GM18867 (cell line): ENCODE measurements at regions not wholly inside any gene's neighbourhood (a gene's known extent, or its start where the extent isn't known, plus 50 kb on each side); places are given as distances from the start of the nearest gene placed in this dataset.
A peak's percentile ranks its signal among the peaks of the same experiment; 100 is the strongest.
"Not testable (repeated sequence)": the region's sequence is repeated elsewhere in the genome, so short reads cannot be mapped to it uniquely, and the experiment has no call there.

Experiments
- ATAC-seq: cut with Tn5 transposase; IDR thresholded peaks from one replicate; pipeline ENCODE4 v1.9.1; 2021; ENCODE audit warnings: mild to moderate bottlenecking, moderate library complexity; ENCODE audit not compliant: unreplicated experiment

DNA sequence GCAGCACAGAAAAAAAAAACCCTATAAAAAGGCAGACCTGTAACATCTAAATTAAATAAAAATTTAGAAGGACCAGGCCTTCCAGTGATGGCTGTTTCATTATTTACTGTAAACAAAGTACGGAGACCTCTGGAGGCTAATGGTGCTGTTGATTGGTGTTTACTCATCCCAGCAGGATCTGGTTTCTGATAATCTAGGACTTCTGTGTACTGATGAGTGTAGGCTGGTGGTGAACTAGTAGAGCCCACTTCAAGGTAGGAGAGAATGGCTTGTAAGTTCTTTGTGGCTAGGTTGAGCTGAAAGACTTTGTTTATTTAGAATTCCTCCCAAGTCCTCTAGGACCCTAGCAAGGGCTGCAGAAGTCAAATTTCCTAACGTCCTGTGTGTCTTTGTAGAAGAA is 398.1 kb upstream of the PITX2 start:
- ATAC-seq = no peak

DNA sequence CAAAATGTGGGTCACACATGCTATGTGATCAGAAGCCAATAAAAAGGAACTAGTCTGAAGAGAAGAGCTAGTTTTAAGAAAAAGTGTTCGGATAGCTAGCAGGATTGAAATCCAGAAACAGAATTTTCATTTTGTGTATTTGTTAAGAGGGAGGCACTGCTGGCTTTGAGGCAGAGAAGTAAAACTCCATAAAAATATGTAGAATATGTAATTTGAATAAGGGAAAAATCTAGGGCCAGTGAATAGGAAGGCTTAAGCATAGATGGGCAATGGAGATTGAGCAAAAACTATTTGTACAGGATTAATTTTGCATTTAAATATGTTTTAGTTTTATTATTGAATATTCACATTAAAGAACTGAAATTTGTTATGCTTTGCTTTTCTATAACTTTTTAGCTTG is 399.9 kb upstream of the PITX2 start:
- ATAC-seq = no peak

- ATAC-seq = no peak
Measured at GRCh38 chr4:111027526-111027925, 404.6 kb upstream of the PITX2 start.

- no peak for ATAC-seq
Measured at GRCh38 chr4:111028795-111029194, 405.9 kb upstream of the PITX2 start.

DNA sequence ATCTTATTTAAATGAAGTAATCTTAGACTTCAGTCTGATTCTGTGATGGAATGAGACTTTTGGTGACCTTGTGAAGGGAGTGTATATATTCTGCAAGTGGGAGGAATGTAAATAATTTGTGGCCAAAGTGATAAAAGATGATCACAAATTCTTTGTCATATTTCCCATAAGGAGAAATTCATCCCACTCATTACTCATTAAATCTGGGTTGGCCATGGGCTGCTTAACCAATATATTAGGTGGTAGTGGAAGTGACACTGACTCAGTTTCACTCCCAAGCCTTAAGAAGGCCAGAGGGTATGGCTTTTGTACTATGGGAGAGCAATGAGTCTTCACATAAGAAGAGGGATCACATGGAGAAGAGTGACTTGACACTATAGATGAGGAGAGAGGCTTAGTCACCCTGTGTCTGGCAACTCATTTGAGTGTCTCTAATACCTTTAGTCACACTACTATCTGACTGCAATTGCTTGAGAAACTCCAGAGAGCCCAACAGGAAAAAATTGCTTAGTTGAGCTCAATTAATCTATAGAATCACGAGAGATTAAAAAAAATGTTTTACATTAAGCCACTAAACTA is 408.2 kb upstream of the PITX2 start:
- ATAC-seq = no peak

DNA sequence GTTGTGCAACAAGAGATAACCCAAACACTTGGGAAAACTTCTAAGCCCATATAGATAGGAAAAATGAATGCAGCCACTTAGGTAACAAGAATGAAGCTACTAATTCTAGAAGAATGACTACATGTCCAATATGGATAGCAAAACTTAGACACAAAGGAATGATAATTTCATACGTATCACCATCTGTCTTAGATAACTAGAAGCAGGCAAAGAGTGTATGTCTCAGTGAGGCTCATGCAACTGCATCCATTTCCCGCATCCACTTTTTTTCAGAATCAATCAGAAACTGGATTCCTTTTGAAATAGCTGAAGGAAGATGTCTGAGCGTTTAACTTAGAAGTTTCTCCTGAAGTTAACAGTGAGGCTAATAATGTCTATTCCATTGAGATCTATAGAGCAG is 408.7 kb upstream of the PITX2 start:
- ATAC-seq = no peak

- no peak for ATAC-seq
Measured at GRCh38 chr4:111037591-111038360, 414.9 kb upstream of the PITX2 start.

DNA sequence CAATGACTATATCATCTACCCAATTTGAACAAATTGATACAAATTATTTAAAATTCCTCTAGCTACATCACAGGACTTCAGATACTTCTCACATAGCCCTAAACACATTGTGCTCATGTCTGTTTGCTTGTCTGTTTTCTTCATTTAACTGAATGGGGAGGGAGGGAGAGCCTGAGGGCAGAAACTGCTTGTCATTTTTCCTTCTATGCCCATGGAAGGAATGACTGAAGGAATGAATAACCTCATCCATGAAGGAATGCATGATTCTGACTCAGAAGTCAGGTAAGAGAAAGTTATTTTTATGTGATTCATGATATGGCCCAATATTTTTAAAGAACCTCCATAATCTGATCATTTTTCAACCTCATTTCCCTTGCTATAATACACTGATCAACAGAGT is 418.0 kb upstream of the PITX2 start:
- no peak for ATAC-seq

DNA sequence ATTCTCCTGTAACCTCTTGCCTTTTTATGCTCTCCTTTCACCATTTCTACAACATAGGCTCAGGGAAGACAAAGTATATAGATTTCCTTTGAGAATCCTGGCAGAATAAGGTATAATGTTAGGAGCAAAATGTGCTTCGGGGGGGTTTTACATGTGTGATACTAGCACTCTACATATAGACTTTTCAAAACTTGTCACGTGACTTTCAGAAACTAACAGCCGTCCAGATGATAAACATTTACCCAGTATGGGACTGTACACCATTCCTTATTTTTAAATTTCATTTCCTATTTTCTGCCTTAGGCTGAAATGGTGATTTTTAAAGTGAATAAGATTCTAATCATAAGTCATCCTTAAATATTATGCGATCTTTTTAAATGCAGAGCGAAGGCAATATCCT is 420.4 kb upstream of the PITX2 start:
- no peak for ATAC-seq

GRCh38 chr4:111045992-111046391 is 423.1 kb upstream of the PITX2 start:
- ATAC-seq = no peak

DNA sequence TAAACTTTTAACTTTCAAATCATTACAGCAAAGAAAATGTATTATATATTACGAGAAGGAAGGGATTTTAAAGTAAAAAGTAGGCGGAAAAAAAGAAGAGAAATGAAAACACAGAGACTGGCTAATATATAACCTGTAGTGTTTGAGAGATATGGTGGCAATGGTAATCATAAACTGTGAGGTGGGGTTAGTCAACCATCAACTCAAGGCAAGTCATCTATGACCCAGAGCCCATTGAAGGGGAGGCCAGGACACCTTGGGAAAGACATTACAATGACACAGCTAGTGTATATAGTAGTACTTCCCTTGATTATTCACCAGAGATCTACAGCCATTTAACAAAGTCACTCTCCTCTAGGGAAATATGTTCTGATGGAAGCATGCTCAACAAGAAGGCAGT is 423.9 kb upstream of the PITX2 start:
- no peak for ATAC-seq

- ATAC-seq = no peak
Measured at GRCh38 chr4:111048316-111048715, 425.4 kb upstream of the PITX2 start.

- ATAC-seq = peak; percentile 65
Measured at GRCh38 chr4:111064342-111064993, 441.6 kb upstream of the PITX2 start.

DNA sequence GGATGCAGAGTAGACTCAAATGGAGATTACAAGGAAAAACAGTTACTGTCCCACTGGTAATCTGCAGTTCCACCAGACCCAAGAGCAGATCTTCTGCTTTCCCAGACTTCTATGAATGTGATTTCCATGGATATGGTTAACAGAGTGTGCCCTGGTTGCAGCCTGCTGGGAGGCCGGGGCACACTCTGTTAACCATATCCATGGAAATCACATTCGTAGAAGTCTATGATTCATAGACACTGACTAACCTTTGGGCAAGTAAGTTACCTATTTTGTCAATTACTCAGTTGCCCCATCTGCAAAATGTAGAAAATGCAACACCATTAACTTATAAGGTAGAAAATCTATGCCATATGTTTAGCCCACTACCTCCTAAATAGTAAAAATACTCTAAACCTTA is 443.1 kb upstream of the PITX2 start:
- ATAC-seq = no peak

DNA sequence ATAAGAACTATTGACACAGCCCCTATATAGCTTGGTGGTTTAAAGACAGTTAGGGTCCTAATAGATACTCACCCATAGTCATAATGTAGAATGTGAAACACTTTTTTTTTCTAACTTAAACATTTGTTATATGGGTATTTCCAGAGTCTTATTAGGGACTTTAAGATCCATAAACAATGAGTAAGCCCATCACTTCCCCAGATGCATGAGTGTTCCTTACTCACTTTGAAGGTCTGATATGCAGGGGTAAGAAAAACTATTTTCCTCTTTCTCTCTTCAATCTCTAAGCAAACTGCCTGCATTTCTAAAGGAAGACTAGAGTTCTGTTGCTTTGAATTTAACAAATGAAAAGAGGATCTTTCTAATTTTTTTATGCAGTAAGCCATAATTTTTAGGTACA is 443.6 kb upstream of the PITX2 start:
- no peak for ATAC-seq

GRCh38 chr4:111066887-111067286 is 444.0 kb upstream of the PITX2 start:
- ATAC-seq = no peak

GRCh38 chr4:111068883-111069282 is 446.0 kb upstream of the PITX2 start:
- ATAC-seq = no peak

DNA sequence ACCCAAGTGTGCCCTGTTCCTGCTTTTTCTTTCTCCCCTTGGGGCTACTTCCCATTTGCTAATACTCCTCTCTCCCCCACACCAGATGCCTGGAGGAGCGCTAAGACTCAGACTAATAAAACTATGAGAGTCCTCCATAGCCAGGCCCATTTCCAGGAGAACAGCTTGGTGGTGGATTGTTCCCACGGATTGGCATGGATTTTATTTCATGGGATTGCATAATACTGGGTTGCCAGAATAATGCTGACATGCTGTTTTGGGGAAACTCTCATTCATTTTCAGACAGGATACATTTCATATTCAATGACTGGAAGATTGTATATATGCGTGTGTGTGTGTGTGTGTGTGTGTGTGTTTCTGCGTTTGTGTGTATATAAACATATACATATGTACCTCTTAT is 447.5 kb upstream of the PITX2 start:
- ATAC-seq = no peak

DNA sequence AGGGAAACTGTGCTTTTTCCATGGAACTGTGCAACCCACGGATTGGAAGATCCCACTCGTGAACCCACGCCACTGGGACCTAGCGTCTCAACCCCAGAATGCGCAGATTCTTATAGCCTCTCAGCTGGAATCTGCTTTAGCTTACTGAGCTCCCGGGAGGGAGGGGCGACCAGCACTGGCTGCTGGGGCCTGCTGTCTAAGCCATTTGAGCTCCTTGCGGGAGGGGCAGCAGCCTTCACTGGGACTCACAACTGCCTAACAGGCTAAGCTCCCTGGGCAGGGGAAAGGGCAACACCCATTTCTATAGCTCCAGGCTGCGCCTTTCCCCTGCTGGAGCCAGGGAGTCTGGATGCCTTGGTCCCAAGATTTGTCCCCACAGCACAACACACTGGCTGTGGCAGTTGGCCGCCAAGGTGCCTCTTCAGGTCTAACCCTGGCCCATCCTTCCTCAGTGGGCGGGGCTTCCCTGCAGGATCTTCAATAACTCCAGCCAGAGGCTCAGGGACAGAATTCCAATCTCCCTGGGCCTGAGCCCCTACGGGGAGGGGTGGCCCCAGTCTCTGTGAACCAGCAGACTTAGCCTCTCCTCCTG is 451.7 kb upstream of the PITX2 start:
- ATAC-seq = no peak

GRCh38 chr4:111076299-111076698 is 453.4 kb upstream of the PITX2 start:
- ATAC-seq = not testable (repeated sequence)

GRCh38 chr4:111108153-111108552 is 485.3 kb upstream of the PITX2 start:
- no peak for ATAC-seq

GRCh38 chr4:111113591-111113990 is 490.7 kb upstream of the PITX2 start:
- ATAC-seq = no peak
